ENCODE measurements at regions not wholly inside any gene's neighbourhood (a gene's known extent, or its start where the extent isn't known, plus 50 kb on each side); places are given as distances from the start of the nearest gene placed in this dataset.

- TF ChIP-seq CTCF (IDR thresholded peaks at IDR 0.05; ENCODE audit: low read length), result no peak
- TF ChIP-seq EZH2 (IDR thresholded peaks at IDR 0.05; ENCODE audit: borderline replicate concordance, low read length), result no peak
Observed at GRCh38 chr19:30228835-30229524, 143.2 kb upstream of the ZNF536 start.
